GM19023 (cell line): ENCODE measurements at regions not wholly inside any gene's neighbourhood (a gene's known extent, or its start where the extent isn't known, plus 50 kb on each side); places are given as distances from the start of the nearest gene placed in this dataset.

Experiments used
- ATAC-seq: cut with Tn5 transposase; IDR thresholded peaks from one replicate; pipeline ENCODE4 v1.9.1; 2021; ENCODE audit warnings: mild to moderate bottlenecking, moderate library complexity; ENCODE audit not compliant: unreplicated experiment

GRCh38 chr3:22296601-22297000 is 545.6 kb upstream of the ZNF385D start:
- no peak for ATAC-seq

- no peak for ATAC-seq
These were observed 546.4 kb upstream of the ZNF385D start for GRCh38 chr3:22297436-22297835.

GRCh38 chr3:22306454-22306853 is 555.4 kb upstream of the ZNF385D start:
- ATAC-seq, result no peak

DNA sequence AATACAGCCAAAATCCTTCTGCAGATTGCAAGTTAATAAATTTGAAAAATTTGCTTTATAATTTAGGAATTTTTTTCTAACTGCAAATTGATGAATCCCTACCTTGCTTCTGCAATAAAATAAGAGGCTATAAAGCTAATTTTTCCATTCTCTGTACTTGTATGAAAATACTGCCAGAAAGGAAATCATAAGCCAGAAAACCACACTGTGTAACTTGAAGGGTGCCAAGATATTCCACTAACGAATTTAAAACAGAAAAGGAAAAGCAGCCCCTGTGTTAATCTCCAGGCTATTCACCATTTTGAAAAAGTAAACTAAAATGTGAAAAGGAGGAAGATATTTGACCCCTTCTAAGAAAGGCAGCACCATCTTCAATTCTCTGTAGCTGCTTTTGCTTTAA is 557.9 kb upstream of the ZNF385D start:
- no peak for ATAC-seq

DNA sequence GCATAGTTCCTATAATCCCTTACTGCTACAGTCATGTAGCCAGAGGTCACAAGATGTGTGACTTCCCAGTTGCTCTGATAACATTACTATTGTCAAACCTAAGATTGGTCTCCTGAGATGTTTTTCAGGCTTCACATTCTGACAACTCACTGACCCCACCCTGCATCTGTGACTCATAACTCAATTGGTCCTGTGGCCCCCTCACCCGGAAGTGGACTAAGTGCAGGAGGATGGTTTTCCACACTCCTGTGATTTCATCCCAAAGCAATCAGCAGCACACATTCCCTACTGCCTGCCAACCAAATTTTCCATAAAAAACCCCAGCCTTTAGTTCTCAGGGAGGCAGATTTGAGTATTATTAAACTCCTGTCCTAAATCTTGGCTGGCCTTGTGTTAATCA is 564.9 kb upstream of the ZNF385D start:
- ATAC-seq, result no peak

- no peak for ATAC-seq
These were observed 567.3 kb upstream of the ZNF385D start for GRCh38 chr3:22318325-22318724.

- no peak for ATAC-seq
These were observed 568.4 kb upstream of the ZNF385D start for GRCh38 chr3:22319446-22319845.

DNA sequence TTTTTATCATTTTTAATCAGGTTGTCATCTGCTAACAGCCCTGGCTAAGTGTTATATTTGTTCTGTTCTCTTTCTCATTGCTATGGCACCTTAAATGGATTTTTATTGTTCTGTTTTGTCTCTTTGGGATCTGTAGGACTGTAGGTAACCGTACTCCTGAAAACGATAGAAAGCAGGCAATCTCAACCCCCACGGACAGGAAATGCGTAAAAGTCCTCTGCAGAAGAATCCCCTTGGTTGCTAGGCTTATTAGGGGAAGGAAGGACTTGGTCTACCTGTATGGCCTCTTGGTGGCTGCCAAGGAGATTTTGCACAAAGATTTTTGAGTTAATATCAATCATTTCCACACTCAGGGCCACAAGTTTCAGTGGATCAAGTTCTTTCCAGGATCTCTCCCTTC is 571.9 kb upstream of the ZNF385D start:
- no peak for ATAC-seq

DNA sequence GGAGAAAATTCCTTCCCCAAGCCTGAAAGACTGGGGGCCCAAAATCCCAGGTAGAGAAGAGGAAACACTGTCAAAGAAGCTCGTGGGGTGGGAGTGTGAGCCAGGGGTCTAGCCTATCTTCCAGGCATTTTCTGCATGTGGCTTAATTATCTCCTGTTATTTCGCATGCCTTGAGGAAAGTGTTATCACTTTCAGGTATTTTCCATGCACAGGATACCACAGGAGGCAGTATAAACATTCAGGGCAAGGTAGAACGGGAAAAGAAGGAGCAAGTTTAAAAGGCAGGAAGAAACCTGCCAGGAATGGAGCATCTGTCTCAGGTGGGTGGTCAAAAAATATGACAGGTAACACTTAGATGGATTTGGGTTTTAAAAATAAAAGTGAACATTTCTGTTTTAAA is 575.3 kb upstream of the ZNF385D start:
- ATAC-seq, result no peak

- no peak for ATAC-seq
These were observed 584.0 kb upstream of the ZNF385D start for GRCh38 chr3:22334996-22335395.

- no peak for ATAC-seq
These were observed 598.3 kb upstream of the ZNF385D start for GRCh38 chr3:22349215-22349851.

GRCh38 chr3:22351806-22352205 is 600.8 kb upstream of the ZNF385D start:
- ATAC-seq, result no peak

GRCh38 chr3:22353126-22353525 is 602.1 kb upstream of the ZNF385D start:
- no peak for ATAC-seq

DNA sequence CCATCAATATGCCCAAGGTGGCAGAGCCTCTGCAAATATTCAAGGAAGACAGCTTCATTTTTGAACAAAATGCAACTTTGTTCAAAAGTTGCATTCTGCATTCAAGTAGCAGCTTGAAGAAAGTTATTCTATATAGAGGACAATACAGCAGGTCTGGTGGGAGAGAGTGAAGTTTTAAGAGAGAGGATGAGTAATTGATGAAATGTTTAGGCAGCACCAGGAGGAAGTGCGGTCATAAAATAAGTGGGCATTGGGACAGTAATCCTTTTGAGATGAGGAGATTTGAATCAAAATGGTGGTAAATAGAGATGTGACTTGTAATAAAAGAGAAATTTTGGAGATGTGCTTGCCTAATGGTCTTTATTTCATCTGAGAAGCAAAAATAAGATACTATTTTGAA is 607.3 kb upstream of the ZNF385D start:
- ATAC-seq, result no peak

- no peak for ATAC-seq
These were observed 609.2 kb upstream of the ZNF385D start for GRCh38 chr3:22360164-22360563.

GRCh38 chr3:22360970-22361369 is 610.0 kb upstream of the ZNF385D start:
- no peak for ATAC-seq

GRCh38 chr3:22361521-22361920 is 610.5 kb upstream of the ZNF385D start:
- ATAC-seq, result no peak

DNA sequence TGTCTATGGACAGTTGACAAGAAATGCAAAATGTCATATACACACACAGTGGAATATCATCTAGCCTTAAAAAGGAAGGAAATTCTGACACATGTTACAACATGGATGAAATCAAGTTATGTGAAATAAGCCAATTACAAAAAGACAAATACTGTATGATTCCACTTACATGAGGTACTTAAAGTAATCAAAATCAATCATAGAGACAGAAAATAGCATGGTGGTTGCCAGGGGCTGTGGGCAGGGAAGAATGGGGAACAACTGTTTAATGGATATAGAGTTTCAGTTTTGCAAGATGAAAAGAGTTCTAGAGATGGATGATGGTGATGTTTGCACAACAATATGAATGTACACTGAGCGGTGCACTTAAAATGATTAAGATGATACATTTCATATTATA is 613.8 kb upstream of the ZNF385D start:
- ATAC-seq, result no peak

GRCh38 chr3:22366781-22367180 is 615.8 kb upstream of the ZNF385D start:
- ATAC-seq, result no peak

GRCh38 chr3:22371036-22371435 is 620.0 kb upstream of the ZNF385D start:
- ATAC-seq, result no peak

- ATAC-seq, result no peak
These were observed 620.7 kb upstream of the ZNF385D start for GRCh38 chr3:22371607-22372291.

- ATAC-seq, result no peak
These were observed 621.5 kb upstream of the ZNF385D start for GRCh38 chr3:22372292-22373062.
